HG03139 (cell line): ENCODE measurements at regions not wholly inside any gene's neighbourhood (a gene's known extent, or its start where the extent isn't known, plus 50 kb on each side); places are given as distances from the start of the nearest gene placed in this dataset.
"Not testable (repeated sequence)": the region's sequence is repeated elsewhere in the genome, so short reads cannot be mapped to it uniquely, and the experiment has no call there.

Experiments
- ATAC-seq: cut with Tn5 transposase; IDR thresholded peaks from one replicate; pipeline ENCODE4 v1.9.1; 2021; ENCODE audit not compliant: unreplicated experiment

DNA sequence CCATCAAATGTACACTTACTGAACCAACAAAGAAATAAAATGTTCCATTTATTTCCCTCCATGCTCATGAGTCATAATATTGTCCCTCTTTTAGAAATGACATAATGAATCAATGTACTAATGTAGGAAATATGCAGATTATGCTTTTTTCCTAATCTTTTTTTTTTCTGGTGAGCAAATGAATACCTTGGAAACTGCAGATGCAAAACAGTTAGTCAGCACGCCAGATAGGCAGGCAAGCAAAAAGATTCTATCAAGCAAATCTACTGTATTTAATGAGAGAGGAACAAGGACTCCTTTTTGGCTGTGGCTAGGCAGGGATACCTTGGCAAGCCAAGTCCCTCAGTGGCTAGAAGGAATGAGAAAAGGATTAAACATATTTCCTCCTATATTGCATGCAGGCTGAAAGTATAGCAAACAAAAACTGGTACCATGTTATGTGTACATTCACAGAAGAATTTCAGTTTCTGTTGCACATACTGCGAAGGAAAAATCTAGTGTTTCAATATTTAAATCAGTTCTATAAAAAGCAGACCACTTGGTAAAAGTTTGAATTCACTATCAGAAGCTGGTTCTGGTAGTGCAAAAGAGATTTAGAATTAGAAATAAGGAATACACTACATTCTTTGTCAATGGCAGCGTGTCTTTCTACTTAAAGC, 605.4 kb downstream of the TLE1 start:
- ATAC-seq = no peak

DNA sequence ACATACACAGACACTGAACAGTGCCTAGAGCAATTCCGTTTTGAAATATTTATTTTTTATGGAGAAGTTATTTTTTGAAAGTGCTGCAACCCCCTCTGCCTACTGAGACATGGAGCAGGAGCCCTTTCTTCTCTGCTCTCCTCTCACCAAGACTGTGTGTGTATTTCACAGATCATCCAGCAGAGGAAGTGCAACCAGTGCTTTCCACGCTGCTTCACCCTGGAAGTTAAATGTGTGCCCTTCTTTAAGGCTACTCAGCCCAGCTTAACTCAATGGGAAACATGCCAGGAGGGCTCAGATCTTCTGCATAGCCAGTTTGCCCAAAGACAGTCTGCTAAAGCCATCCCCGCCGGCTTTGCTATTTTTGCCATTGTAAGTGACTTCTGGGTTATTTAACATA, 606.3 kb downstream of the TLE1 start:
- no peak for ATAC-seq

DNA sequence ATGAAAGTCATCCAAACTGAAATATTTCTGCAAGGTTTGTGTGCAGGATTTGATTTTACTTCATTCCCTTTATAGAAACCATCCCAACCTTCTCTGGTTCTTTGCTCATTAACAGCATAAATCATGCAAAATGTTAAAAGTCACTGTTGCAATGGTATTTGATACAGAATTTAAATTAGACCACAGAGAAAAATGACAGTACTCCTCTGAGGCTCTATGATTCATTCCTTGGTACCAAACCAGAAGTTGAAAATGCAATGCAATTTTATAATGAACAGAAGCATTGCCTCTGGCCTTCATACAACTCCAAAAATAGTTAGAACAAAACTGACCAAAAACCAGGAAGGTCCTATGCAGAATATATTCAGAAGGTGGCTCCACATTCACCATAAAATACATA, 607.1 kb downstream of the TLE1 start:
- no peak for ATAC-seq

DNA sequence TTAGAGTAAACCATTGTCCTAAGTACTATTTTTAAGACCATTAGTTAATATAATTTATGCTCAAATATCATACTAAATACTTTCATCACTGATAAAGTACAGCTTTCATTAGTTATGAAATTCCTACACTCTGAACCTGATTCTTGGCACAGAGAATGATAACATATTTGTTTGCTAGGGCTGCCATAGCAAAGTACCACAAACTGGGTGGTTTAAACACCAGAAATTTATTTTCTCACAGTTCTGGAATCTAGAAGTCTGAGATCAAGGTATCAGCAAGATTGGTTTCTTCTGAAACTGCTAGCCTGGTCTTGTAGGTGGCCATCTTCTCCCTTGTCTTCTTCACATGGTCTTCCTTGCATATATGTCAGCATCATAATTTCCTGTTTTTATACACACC, 608.4 kb downstream of the TLE1 start:
- no peak for ATAC-seq

DNA sequence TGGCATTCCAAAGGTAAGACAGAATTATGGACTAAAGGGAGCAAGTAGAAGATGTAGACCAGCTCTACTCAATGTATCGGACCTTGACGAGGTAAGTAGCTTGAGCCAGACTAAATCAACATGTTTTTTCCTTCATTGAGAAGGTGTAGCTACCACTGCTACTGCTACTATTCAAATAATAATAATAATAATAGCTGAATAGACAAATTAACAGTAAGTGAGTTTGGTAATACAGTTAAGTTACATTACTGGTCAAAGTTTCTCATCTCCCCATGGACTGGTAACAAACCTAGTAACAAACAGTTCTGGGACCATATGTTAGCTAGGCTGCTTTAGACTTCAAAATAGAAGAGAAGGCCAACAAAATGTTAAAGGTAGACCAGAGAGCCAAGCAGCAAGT, 609.2 kb downstream of the TLE1 start:
- ATAC-seq = no peak

DNA sequence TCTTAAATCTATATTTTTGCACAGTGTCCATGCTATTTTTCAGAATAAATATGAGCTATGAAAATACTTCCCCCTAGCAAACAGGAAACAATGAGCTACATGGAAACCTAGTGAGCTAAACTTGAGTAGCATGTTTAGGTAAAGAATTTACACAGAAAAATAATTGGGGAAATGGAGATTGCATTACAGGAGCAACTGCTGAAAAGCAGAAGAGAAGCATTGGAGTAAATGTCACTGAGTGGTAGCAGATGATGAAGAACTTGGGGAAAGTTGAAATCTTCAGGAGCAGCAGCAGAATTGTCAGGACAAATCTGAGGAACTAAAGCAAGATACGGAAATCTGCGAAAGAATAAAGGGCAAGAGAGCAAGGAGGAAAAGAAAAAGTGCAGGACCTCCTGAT, 610.3 kb downstream of the TLE1 start:
- no peak for ATAC-seq

DNA sequence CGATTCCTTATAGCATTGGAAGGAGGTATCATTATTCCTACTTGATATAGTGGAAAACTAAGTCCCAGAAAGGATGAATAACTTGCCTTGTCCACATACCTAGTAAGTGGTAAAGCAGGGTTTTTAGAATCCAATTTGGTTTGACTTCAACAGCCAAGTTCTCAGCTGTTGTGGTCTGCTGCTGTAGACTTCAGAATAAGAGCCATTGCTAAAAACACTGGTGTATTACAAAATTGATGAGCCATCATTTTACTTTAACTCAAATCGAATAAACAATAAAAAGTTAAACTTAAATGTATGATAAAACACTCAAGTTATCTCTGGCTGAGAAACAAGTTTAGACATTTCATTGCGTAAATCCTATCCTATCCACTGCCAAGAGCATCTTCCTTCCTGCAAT, 610.8 kb downstream of the TLE1 start:
- ATAC-seq = no peak

DNA sequence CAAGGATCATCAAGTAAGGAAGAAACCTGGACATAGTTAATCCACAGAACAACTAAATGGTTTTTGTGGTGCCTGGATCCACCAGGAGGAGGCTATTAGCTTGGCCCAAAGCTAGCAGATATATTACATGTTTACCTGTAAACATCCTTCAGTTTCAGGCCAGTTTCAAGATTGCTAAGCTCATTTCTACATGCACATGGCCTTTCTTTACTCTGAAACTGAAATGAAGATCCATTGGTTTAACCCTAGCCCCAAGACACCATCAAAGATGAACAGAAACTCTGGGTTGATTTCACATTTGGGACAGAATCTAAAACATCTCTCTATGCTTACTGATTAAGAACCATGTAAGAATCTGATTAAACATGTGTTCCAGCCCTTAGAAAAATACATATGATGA, 611.8 kb downstream of the TLE1 start:
- no peak for ATAC-seq

DNA sequence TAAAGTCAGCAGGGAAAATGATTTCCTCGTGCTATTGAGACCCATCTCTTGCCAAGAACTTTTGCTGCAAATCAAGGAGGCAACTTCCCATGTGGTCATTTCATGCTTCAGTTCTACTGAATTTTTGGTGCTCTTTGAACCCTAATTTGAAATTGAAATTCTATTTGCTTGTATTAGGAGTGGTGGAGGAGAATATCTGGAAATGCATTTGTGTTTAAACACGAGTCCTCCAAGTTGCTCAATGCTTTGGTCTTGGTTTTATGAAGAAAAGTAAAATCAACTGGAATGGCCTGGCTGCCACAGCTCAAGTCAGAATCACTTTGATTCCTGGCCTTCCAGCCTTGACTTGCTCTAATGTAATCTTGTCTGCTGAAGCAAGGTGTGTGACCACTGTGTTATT, 613.2 kb downstream of the TLE1 start:
- no peak for ATAC-seq

DNA sequence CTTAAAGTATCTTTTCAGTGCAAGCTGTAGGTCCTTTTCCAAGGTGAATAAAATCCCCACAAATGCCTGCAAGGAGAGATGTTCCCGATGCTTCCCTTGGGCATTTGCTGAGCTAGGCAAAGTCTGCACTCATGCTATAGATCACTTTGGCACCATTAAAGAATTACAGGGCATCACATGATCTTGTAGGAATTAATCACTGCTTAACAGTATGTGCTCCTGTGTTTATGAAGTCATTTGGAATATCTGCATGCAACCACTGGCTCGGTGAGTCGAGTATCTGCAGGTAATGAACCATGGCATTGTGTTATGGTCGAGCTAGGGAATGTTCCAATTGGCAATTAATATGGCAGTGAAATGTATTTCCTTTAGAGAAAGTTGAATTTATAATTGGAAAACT, 615.1 kb downstream of the TLE1 start:
- no peak for ATAC-seq

DNA sequence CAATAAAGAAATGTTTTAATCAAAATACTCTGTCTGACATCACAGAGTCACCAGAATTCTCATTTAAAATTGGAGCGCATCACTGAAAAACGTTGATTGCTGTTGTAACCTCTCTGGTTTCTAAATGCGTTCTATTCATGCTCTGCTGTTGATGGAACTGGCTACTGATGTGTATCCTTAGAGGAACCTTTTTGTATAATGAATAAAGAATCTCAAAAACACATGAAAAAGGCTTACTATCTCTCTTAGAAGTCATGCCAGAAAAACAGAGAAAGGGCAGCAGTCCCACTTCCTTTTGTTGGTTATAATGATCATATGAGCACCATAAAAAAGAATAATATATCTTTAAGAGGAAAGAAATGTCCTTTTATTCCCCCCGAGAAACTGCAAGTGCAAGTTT, 615.5 kb downstream of the TLE1 start:
- no peak for ATAC-seq

DNA sequence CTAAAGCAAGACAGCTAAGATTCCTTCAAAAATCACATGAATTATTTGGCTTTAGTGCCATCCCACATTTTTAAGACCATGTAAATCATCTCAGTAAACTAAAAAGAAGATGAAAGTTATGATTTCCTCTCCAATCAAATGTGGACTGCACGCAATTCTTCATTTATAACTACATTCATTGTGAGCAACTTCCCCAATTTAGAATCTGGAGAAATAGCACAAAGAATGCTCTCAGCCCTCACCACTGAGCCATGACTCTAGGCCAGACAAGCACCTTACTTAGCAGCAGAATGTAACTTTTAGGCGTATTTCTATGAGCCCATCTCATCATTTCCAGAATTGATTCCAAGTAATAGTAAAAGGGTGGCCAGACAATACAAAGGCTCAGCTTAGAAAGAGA, 616.6 kb downstream of the TLE1 start:
- ATAC-seq = no peak

DNA sequence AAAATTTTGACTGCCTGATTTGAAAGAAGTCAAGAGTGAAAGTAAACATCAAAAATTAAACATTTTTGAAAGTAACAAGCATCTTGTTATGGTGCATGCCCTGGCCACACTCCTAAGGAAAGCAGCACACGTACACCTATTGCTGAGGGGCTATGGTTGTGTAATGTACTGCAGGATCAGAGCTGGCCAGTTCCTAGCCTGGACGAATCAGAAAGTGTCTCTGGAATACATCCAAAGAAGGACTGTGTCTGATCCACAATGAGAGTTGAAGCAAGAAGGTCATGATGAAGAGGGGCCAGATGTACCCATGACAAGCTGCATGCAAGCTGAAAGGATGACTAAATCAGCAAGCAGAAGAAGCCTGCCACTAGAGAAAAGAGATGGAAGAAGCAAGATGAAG, 618.2 kb downstream of the TLE1 start:
- ATAC-seq = no peak

DNA sequence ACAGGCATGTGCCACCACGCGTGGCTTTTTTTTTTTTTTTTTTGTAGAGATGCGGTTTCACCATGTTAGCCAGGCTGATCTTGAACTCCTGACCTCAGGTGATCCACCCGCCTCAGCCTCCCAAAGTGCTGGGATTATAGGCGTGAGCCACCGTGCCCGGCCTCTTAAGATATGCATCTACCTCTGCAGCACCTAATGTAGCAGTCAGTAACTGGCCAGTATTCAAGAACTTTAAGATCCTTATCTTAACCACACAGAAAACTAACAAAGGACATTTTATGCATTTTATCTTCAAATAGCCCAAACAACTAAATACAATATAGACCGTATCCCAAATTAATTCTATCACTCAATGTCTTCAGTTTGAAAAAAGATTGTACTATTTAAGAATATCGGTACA, 618.7 kb downstream of the TLE1 start:
- no peak for ATAC-seq

DNA sequence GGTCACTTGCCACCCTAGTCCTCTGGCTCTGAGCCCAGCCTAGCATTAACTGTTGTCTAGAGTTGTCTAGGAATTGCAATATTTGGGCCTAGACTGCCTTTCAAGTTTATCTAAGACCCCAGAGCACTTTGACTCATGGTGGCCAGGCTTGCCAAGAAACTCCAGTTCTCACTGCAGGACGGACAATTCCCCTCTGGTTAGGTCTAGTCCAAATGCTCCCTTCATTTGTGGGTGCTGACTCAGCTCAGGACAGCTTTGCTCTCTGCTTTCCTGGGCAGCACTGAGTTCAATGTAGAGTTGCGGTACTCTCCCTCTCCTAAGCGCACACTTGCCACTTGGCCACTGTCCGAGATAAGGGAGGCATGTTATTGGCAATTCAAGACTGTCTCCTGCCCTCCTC, 619.4 kb downstream of the TLE1 start:
- ATAC-seq = no peak

DNA sequence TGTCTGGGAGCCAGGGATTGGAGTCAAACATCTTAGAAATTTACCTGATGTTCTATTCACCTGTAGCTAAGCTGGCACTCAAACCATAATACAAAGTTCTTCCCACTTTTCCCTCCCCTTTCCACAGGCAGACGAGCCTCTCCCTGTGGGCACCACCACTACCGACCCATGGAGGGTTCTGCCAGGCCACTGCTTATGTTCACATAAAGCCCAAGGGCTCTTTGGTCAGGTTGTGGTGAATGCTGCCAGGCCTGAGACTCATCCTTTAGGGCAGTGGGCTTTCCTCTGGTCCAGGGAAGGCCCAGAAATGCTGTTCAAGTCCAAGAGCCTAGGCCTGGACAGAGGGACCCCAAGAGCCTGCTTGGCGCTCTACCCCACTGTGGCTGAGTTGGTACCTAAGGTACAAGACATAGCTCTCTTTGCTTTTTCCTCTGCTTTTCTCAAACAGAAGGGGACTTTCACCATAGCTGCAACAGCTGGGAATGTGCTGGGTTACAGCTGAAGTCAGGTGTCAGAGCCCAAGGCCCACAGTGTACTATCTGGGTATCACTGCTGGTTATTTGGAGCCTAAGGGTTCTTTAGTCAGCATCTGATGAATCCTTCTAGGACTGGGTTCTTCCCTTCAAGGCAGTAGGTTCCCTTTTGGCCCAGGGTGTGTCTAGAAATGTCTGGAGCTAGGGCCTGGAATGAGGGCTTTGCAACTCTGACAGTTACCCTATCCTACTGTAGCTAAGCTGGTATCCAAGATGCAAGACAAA, 620.1 kb downstream of the TLE1 start:
- ATAC-seq = no peak

DNA sequence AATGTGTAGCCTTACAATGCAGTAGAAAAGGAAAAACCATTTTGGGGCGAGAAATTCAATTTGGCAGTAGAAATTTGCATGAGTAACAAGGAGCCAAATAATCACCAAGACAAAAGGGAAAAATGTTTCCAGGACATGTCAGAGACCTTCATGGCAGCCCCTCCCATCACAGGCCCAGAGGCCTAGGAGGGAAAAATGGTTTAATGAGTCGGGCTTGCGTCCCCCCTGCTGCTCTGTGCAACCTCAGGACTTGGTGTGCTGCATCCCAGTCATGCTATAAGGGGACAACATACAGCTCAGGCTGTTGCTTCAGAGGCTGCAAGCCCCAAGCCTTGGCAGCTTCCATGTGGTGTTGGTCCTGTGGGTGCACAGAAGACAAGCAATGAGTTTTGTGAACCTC, 626.4 kb downstream of the TLE1 start:
- ATAC-seq = not testable (repeated sequence)

DNA sequence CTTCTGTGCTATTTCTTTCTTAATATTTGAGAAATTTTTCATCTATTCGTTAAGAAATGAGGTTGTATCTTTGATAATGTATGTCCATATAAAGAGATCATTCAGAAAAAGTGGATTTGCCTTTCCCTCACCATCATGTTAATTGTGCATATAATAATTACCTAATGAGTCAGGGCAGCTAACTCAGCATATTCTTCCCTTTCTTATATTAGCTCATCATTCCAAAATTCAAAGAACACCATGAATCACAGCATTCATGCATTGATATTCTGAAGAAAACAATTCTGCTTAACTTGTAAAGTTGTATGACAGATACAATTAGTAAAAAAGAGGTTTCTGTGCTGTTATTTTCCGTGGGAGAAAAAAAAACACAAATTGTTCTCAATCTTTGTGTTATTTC, 630.6 kb downstream of the TLE1 start:
- ATAC-seq = no peak

DNA sequence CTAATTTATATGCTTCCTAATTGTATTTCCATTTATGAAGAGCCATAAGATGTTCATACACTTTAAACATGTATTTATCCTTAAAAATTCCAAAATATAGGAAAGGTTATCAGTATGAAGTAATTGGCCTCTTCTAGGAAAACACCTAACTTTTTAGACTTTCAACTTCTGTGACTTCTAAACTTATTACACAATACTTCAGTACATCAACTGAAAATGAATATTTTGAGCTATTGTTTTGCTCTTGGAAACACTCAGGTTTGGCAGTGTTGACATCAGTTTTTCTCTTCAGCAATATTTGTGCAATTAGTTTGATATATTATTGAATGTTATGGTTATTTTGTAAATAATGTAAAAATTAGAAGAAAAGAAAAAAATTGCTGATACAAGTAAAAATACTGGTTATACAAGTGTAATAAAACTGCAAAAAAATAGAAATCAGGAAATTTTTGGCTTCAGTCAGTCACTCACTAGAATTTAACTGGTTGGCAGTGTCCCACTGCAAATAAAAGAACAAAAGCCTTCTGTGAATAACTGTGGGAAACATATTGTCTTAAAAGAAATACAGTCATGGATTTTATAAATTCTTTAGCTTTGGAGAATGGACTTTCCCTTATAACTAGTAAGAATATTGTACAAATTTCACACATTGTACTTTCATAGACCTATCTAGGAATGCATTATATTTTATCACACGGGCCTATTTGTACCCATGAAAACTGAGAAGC, 635.9 kb downstream of the TLE1 start:
- no peak for ATAC-seq

DNA sequence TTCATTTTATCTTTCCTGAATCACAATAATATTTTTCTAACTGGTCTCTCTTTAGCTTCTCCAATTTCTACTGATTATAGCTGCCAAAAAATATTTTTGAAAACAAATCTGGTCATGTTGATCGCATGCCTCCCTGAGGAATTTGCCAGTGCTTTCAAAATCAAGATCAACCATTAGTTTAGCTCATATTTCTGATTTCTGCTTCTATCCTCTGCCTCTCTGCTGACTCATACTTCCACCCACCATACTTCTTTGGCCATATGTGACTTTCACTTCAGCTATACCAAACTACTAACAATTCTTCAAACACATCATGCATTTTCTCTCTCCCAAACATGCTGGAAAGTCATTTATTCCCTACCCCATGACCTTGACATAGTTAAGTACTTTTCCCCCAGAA, 636.5 kb downstream of the TLE1 start:
- ATAC-seq = no peak

DNA sequence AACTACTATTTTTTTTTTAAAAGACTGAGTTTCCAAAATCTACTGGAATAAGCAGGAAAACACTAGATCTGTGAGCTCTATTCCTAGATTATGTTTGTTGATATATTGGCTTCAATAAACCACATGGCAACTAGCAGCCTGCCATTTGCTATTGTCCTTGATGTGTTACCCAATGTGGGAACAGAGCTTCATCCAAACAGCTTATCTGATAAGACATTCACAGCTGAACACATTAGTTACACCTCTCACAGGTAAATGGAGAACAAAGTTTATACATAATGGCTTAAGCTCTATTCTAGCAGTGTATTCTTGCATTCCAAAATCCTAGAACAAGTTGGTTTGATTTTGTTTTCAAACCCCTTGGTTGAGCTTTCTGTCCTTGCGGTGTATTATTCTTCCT, 642.1 kb downstream of the TLE1 start:
- ATAC-seq = no peak

DNA sequence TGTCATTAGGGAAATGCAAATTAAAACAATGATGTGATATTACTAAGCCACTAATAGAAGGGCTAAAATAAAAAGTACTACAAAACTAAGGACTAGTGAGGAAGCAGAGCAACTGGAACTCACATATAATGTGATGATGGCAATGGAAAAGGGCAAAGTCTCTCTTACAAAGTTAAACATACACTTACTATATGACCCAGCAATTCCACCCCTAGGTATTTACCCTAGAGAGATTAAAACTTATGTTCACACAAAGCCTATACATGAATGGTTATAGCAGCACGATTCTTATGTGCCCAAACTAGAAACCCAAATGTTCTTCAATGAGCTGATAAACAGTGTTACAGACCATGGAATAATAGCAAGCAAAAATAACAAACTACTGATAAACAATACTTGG, 643.7 kb downstream of the TLE1 start:
- no peak for ATAC-seq
